HG03060 (cell line): ENCODE measurements at regions not wholly inside any gene's neighbourhood (a gene's known extent, or its start where the extent isn't known, plus 50 kb on each side); places are given as distances from the start of the nearest gene placed in this dataset.

Source experiments
- ATAC-seq: cut with Tn5 transposase; IDR thresholded peaks from one replicate; pipeline ENCODE4 v1.9.1; 2021; ENCODE audit warnings: low read depth, moderate number of reproducible peaks; ENCODE audit not compliant: unreplicated experiment

GRCh38 chr12:24436667-24437066, 487.2 kb upstream of the SOX5 start:
- no peak for ATAC-seq

GRCh38 chr12:24431872-24432271, 482.4 kb upstream of the SOX5 start:
- no peak for ATAC-seq

GRCh38 chr12:24427776-24428175, 478.3 kb upstream of the SOX5 start:
- ATAC-seq = no peak

- ATAC-seq = no peak
Measured at GRCh38 chr12:24425601-24425970, 476.1 kb upstream of the SOX5 start.

GRCh38 chr12:24424889-24425600, 475.6 kb upstream of the SOX5 start:
- no peak for ATAC-seq

- no peak for ATAC-seq
Measured at GRCh38 chr12:24424376-24424775, 474.9 kb upstream of the SOX5 start.

- ATAC-seq = no peak
Measured at GRCh38 chr12:24423611-24424010, 474.1 kb upstream of the SOX5 start.

- no peak for ATAC-seq
Measured at GRCh38 chr12:24421759-24422158, 472.3 kb upstream of the SOX5 start.

- ATAC-seq = no peak
Measured at GRCh38 chr12:24418157-24418556, 468.7 kb upstream of the SOX5 start.

GRCh38 chr12:24416423-24417109, 467.1 kb upstream of the SOX5 start:
- no peak for ATAC-seq

- no peak for ATAC-seq
Measured at GRCh38 chr12:24415934-24416333, 466.5 kb upstream of the SOX5 start.

- ATAC-seq = no peak
Measured at GRCh38 chr12:24414480-24414879, 465.0 kb upstream of the SOX5 start.

- no peak for ATAC-seq
Measured at GRCh38 chr12:24411948-24412347, 462.5 kb upstream of the SOX5 start.

- ATAC-seq = no peak
Measured at GRCh38 chr12:24409868-24410267, 460.4 kb upstream of the SOX5 start.

- no peak for ATAC-seq
Measured at GRCh38 chr12:24408305-24408704, 458.8 kb upstream of the SOX5 start.

GRCh38 chr12:24407884-24408283, 458.4 kb upstream of the SOX5 start:
- ATAC-seq = no peak

GRCh38 chr12:24404086-24404815, 454.8 kb upstream of the SOX5 start:
- ATAC-seq = no peak

GRCh38 chr12:24400533-24400932, 451.1 kb upstream of the SOX5 start:
- no peak for ATAC-seq

GRCh38 chr12:24398605-24399004, 449.1 kb upstream of the SOX5 start:
- peak; percentile 45 for ATAC-seq

GRCh38 chr12:24396224-24396623, 446.8 kb upstream of the SOX5 start:
- no peak for ATAC-seq

- ATAC-seq = no peak
Measured at GRCh38 chr12:24394246-24394645, 444.8 kb upstream of the SOX5 start.

- no peak for ATAC-seq
Measured at GRCh38 chr12:24393071-24393470, 443.6 kb upstream of the SOX5 start.
